ENCODE measurements at regions not wholly inside any gene's neighbourhood (a gene's known extent, or its start where the extent isn't known, plus 50 kb on each side); places are given as distances from the start of the nearest gene placed in this dataset.

DNA sequence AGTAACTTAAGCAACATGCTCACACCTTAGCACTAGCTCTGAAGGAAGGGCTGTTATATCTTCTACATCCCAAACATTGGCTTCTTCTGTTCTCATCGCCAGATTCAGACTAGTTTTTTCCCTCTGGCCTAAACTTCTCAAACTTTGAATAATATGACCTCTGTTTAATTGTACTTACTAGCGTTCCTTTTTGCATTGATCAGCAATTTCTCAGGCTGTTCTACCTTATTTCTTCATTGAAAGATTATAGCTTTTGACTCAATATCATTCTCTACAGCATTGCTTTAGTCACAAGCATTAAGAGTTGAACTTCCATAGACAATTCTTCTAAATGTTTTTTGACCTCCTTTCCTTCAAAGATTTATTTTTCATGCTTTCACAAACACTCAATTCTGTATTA, 659.2 kb downstream of the PCDH7 start:
- H3K36me3 Mint-ChIP-seq (ENCODE audit: insufficient read depth): no peaks in the 10 kb centered on the region
- H3K27ac Mint-ChIP-seq (ENCODE audit: low read depth): no peak overlapping the region
- no peaks in the 10 kb centered on the region for H3K4me1 Mint-ChIP-seq
- DNase-seq (ENCODE audit: low spot score in 2 of 2) (no peak), ATAC-seq (replicated peaks; ENCODE audit: extremely low read depth, poor library complexity, severe bottlenecking) (no peak)
- H3K27me3 Mint-ChIP-seq: no peaks in the 10 kb centered on the region
- H3K9me3 Mint-ChIP-seq: peaks cover 13% of the 10 kb centered on the region
- H3K4me3 Mint-ChIP-seq: no peak overlapping the region

DNA sequence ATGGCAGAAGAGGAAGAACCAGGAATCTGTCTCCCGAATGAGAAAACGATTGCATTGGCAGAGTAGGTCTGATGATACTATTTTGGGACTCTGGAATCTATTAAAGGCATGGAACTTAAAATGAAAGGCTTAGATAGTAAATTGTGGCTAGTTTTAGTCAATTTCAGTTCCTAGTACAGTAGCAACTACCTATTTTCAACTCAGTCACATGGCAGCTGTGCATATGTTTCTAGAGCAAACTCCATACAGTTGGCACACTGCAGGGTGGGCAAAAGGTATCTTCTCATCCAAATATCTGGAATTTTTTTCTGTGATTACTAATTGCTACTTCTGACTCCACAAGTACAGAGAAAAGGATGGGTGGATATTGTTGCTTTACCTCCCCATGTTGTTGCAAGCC, 663.6 kb downstream of the PCDH7 start:
- Mint-ChIP-seq H3K4me1 (no peaks in the 10 kb centered on the region), H3K27ac (ENCODE audit: low read depth) (no peak overlapping the region), H3K4me3 (no peak overlapping the region), H3K27me3 (no peaks in the 10 kb centered on the region), H3K9me3 (peaks cover 18% of the 10 kb centered on the region), H3K36me3 (ENCODE audit: insufficient read depth) (no peaks in the 10 kb centered on the region)
- ATAC-seq (replicated peaks; ENCODE audit: extremely low read depth, poor library complexity, severe bottlenecking) (no peak), DNase-seq (ENCODE audit: low spot score in 2 of 2) (no peak)

DNA sequence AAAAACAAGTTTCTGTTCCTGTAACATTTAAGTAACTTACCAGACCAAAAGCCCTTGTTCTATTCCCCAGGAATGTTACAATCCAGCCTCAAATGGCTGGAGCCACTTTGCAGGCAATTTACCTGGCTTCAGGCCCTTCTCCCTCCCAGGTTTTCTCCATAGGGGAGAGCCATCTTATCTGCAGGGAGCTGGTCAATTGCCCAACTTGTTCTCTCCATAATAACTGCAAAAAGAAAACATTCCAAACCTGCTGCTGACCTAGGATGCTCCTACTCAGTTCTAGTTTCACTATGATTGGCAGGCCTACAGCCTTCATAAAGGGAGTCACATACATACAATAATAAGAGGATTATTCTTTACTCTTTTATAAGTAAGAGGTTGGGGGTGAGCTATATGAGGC, 670.7 kb downstream of the PCDH7 start:
- no peaks in the 10 kb centered on the region for H3K27me3 Mint-ChIP-seq
- H3K4me1 Mint-ChIP-seq: no peaks in the 10 kb centered on the region
- no peak for ATAC-seq (replicated peaks; ENCODE audit: extremely low read depth, poor library complexity, severe bottlenecking)
- no peak overlapping the region for H3K27ac Mint-ChIP-seq (ENCODE audit: low read depth)
- no peak for DNase-seq (ENCODE audit: low spot score in 2 of 2)
- no peaks in the 10 kb centered on the region for H3K36me3 Mint-ChIP-seq (ENCODE audit: insufficient read depth)
- H3K4me3 Mint-ChIP-seq: no peak overlapping the region
- peaks cover under 1% of the 10 kb centered on the region for H3K9me3 Mint-ChIP-seq

DNA sequence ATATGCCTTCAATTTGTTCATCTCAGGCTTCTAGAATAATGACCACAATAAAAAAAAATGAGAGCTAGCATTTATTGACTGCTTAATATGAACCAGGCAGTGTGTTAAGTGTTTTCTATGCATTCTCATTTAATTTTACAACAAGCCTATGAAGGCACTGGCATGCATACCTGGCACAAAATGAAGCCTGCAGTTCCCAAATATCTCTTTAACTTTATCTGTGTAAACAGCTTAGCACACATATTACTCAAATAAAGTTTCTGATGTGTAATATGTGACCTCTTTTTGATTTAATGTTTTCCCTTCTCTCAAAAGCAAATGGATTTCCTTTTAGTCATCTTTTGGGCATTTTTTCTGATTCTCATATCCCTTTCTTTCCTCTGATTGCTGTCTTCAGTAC, 671.8 kb downstream of the PCDH7 start:
- Mint-ChIP-seq H3K27ac (ENCODE audit: low read depth) (no peak overlapping the region), H3K4me1 (no peaks in the 10 kb centered on the region), H3K36me3 (ENCODE audit: insufficient read depth) (no peaks in the 10 kb centered on the region), H3K4me3 (no peak overlapping the region), H3K27me3 (no peaks in the 10 kb centered on the region), H3K9me3 (no peaks in the 10 kb centered on the region)
- DNase-seq (ENCODE audit: low spot score in 2 of 2) (no peak), ATAC-seq (replicated peaks; ENCODE audit: extremely low read depth, poor library complexity, severe bottlenecking) (no peak)

DNA sequence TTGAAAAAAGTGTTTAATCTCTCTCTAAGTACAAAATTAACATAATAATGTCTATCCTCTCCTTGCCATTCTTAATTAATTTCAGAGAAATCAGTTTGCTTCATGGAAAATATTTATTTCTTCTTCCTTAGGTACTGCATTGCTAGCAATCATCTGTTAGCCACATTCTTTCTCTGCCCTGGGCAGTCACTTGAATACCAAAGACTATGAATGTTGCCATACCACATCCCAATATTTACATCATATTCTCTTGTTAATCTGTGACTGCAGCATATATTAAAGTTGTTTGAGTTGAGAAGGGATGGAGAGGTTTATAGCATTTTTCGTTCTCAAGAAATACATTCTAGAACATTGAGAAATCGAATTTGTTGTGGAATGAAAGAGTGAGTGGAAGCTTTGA, 672.8 kb downstream of the PCDH7 start:
- Mint-ChIP-seq H3K36me3 (ENCODE audit: insufficient read depth) (no peaks in the 10 kb centered on the region), H3K27me3 (no peaks in the 10 kb centered on the region), H3K9me3 (no peaks in the 10 kb centered on the region), H3K27ac (ENCODE audit: low read depth) (no peak overlapping the region), H3K4me1 (no peaks in the 10 kb centered on the region), H3K4me3 (no peak overlapping the region)
- DNase-seq (ENCODE audit: low spot score in 2 of 2) (no peak), ATAC-seq (replicated peaks; ENCODE audit: extremely low read depth, poor library complexity, severe bottlenecking) (no peak)

DNA sequence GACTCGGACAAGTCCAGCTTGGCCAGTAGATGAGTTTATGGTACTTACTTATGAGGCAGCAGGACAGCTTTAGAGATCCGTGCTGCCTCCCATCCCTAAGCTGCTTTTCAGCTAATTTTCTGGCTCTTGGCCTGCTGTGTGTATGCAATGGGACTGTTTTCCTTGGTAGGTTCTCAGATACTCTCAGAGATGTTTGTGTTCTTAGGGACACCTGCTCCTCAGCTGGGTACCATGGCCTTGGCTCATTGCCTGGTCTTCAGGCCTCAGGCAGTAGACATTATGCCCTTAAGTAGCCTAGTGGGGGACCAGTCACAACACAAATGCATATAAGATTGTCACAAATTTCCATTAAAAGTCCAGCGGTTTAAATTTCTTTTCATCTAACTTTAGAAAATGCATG, 688.0 kb downstream of the PCDH7 start:
- no peak for DNase-seq (ENCODE audit: low spot score in 2 of 2)
- ATAC-seq (replicated peaks; ENCODE audit: extremely low read depth, poor library complexity, severe bottlenecking): no peak
- no peaks in the 10 kb centered on the region for H3K27me3 Mint-ChIP-seq
- no peak overlapping the region for H3K4me3 Mint-ChIP-seq
- H3K27ac Mint-ChIP-seq (ENCODE audit: low read depth): no peak overlapping the region
- H3K4me1 Mint-ChIP-seq: no peaks in the 10 kb centered on the region
- peaks cover 26% of the 10 kb centered on the region for H3K9me3 Mint-ChIP-seq
- H3K36me3 Mint-ChIP-seq (ENCODE audit: insufficient read depth): no peaks in the 10 kb centered on the region

DNA sequence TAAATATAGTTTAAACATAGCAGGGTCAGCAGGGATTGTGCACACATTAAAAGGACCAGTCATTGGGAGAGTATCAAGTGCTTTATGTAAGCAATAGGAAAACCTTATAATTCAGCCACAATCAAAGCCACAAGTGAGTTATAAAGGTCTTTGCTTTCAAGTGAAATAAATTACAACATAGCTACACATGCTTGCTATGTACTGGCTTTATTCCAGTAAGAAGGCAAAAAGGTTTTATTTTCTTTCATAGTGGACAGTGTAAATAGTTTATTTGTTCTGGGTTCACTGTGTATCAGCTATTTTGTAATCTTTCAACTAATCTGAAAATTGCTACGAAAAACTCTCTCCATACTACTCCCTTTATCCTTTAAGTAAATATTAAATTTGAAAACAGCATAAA, 691.4 kb downstream of the PCDH7 start:
- H3K4me3 Mint-ChIP-seq: no peak overlapping the region
- H3K36me3 Mint-ChIP-seq (ENCODE audit: insufficient read depth): no peaks in the 10 kb centered on the region
- H3K27me3 Mint-ChIP-seq: no peaks in the 10 kb centered on the region
- no peaks in the 10 kb centered on the region for H3K4me1 Mint-ChIP-seq
- peaks cover 15% of the 10 kb centered on the region for H3K9me3 Mint-ChIP-seq
- no peak overlapping the region for H3K27ac Mint-ChIP-seq (ENCODE audit: low read depth)
- ATAC-seq (replicated peaks; ENCODE audit: extremely low read depth, poor library complexity, severe bottlenecking) (no peak), DNase-seq (ENCODE audit: low spot score in 2 of 2) (no peak)

DNA sequence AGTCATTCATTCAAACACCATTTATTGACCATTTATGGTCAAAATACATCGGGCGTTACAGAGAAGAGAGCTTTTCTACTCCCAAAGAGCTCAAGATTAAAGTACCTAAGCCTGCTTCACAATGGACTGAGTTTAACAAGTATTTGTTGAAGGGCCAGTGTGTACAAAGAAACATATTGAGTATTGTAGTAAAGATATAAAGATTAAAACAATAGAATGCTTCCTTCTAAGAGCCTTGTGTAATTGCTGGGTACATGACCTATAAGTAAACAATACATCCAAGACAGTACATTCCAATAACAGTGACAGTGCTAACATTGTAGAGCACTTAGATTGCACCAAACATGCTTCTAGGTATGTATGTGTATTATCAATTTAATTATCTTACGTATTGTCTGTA, 695.5 kb downstream of the PCDH7 start:
- no peaks in the 10 kb centered on the region for H3K4me1 Mint-ChIP-seq
- no peak overlapping the region for H3K4me3 Mint-ChIP-seq
- ATAC-seq (replicated peaks; ENCODE audit: extremely low read depth, poor library complexity, severe bottlenecking): no peak
- no peaks in the 10 kb centered on the region for H3K27me3 Mint-ChIP-seq
- H3K9me3 Mint-ChIP-seq: peaks cover 15% of the 10 kb centered on the region
- H3K36me3 Mint-ChIP-seq (ENCODE audit: insufficient read depth): no peaks in the 10 kb centered on the region
- no peak overlapping the region for H3K27ac Mint-ChIP-seq (ENCODE audit: low read depth)
- DNase-seq (ENCODE audit: low spot score in 2 of 2): no peak

DNA sequence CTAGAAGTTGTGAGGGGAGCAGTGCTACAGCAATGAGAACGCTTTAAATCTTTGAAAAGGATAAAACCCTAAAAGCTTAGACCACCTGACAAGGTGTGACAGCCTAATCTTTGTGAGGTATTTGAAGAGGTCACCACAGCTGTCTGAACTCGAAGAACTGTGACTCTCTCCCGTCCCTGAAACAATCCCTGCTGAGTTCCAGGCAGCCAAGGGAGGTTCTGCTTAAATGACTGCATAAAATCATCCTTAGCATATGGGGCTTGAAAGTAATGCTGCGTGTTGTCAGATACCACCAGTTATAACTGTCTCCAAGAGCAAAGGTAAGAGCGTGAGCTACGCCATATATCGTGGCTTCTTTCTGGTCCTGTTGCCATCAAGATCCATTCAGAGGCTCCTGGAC, 696.3 kb downstream of the PCDH7 start:
- ATAC-seq (replicated peaks; ENCODE audit: extremely low read depth, poor library complexity, severe bottlenecking) (no peak), DNase-seq (ENCODE audit: low spot score in 2 of 2) (no peak)
- Mint-ChIP-seq H3K4me3 (no peak overlapping the region), H3K4me1 (no peaks in the 10 kb centered on the region), H3K9me3 (peaks cover 11% of the 10 kb centered on the region), H3K36me3 (ENCODE audit: insufficient read depth) (no peaks in the 10 kb centered on the region), H3K27ac (ENCODE audit: low read depth) (no peak overlapping the region), H3K27me3 (no peaks in the 10 kb centered on the region)

DNA sequence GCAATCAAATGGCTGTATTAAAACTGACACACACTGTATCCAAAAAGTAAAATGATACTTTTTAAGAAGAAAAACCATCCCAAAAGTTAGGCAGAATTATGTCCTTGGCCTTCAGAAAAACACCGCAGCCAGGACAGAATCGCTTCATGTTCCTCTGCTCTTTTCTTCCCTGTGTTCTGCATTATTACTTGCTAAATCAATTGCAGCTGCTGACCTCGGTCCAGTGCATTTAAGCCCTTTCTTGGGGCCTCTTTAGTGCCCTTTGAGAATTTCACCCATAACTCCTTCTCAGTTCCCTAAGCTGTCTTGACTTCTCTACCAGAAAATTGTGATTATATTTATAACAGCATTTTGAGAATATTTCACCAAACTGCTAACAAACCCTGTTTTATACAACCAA, 696.9 kb downstream of the PCDH7 start:
- Mint-ChIP-seq H3K4me3 (no peak overlapping the region), H3K36me3 (ENCODE audit: insufficient read depth) (no peaks in the 10 kb centered on the region), H3K9me3 (peaks cover 11% of the 10 kb centered on the region), H3K27me3 (no peaks in the 10 kb centered on the region), H3K4me1 (no peaks in the 10 kb centered on the region), H3K27ac (ENCODE audit: low read depth) (no peak overlapping the region)
- no peak for DNase-seq (ENCODE audit: low spot score in 2 of 2)
- no peak for ATAC-seq (replicated peaks; ENCODE audit: extremely low read depth, poor library complexity, severe bottlenecking)

DNA sequence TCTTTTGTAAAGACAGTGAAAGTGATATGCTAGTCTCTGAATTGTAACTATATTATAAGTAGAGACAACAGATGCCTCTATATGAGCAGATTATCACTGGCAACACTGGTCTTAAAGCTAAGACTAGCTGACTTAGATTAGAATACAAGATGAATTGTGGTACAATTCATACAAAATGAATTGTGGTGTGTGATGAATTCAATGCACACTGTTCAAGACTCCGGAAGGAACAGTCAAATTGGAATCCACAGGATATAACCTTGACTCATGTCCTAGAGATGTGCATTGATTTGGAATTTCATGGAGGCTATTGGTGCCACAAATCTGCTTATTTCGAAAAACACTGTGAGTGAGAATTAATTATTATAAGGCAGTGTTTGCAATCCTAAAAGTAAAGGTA, 701.8 kb downstream of the PCDH7 start:
- H3K36me3 Mint-ChIP-seq (ENCODE audit: insufficient read depth): no peaks in the 10 kb centered on the region
- H3K27me3 Mint-ChIP-seq: no peaks in the 10 kb centered on the region
- no peaks in the 10 kb centered on the region for H3K4me1 Mint-ChIP-seq
- DNase-seq (ENCODE audit: low spot score in 2 of 2): no peak
- peaks cover 9% of the 10 kb centered on the region for H3K9me3 Mint-ChIP-seq
- H3K4me3 Mint-ChIP-seq: no peak overlapping the region
- no peak overlapping the region for H3K27ac Mint-ChIP-seq (ENCODE audit: low read depth)
- ATAC-seq (replicated peaks; ENCODE audit: extremely low read depth, poor library complexity, severe bottlenecking): no peak

DNA sequence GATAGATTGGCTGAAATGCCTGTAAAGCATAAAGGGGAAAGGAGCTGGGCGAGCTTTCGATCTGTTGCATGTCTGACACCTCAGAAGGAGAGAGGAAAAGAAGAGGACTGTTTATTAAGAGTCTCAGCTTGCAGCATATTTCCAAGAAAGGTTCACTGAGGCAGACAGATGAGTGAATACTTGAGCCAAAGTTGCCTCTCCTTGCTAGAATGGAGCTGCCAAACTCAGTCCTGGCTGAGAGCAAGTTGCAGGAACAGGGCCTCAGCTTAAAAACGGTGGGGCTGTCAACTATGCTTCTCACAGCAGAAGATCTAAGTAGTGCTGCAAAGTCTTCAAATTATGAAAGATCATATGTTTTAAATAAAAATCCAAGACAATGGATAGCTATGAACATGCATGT, 707.5 kb downstream of the PCDH7 start:
- Mint-ChIP-seq H3K36me3 (ENCODE audit: insufficient read depth) (no peaks in the 10 kb centered on the region), H3K9me3 (peaks cover 23% of the 10 kb centered on the region), H3K4me3 (no peak overlapping the region), H3K4me1 (no peaks in the 10 kb centered on the region), H3K27ac (ENCODE audit: low read depth) (no peak overlapping the region), H3K27me3 (no peaks in the 10 kb centered on the region)
- DNase-seq (ENCODE audit: low spot score in 2 of 2): no peak
- ATAC-seq (replicated peaks; ENCODE audit: extremely low read depth, poor library complexity, severe bottlenecking): no peak

DNA sequence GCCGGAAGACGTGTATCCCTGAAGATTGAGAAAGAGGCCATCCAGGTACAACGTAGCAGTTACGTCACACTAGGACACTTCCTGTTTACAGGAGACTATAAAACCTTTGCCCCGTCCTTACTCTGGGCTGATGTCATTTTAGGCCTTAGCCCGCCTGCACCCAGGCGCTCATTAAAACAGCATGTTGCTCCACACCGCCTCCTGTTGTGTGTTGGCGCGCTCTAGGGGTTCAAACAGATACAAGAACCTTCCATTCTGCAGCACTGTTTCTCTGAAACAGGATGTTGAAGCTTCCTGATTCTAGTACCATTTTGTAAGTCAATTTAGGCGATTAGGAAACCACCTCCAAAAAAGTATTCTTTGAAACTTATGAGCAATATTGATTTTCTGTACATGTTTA, 722.1 kb downstream of the PCDH7 start:
- H3K27ac Mint-ChIP-seq (ENCODE audit: low read depth): no peak overlapping the region
- no peaks in the 10 kb centered on the region for H3K4me1 Mint-ChIP-seq
- H3K4me3 Mint-ChIP-seq: no peak overlapping the region

DNA sequence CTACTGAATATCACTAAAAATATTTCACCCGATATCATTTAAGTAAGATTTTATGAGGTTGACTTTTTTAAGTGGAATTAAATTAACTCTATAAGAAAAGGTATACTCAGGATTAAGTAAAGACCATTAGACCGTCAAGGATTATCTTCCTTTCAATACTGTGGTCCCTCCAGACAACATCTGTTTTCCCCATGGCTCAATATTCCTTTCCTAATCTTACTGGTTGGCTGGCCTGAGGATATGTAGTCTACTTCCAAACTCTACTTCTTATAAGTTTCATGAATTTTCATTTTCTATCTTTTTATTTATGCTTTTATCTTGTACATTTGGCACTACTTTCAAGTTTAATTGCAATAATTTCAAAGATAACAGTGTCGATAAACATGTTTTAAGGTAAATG, 725.4 kb downstream of the PCDH7 start:
- ATAC-seq (replicated peaks; ENCODE audit: extremely low read depth, poor library complexity, severe bottlenecking): no peak

More for the DNA sequence above, 722.1 kb downstream of the PCDH7 start:
- DNase-seq (ENCODE audit: low spot score in 2 of 2) (no peak), ATAC-seq (replicated peaks; ENCODE audit: extremely low read depth, poor library complexity, severe bottlenecking) (no peak)
- Mint-ChIP-seq H3K27me3 (no peaks in the 10 kb centered on the region), H3K9me3 (peaks cover 3% of the 10 kb centered on the region), H3K36me3 (ENCODE audit: insufficient read depth) (no peaks in the 10 kb centered on the region)

More for the DNA sequence above, 725.4 kb downstream of the PCDH7 start:
- Mint-ChIP-seq H3K4me1 (no peaks in the 10 kb centered on the region), H3K27ac (ENCODE audit: low read depth) (no peak overlapping the region), H3K9me3 (peaks cover 5% of the 10 kb centered on the region), H3K27me3 (no peaks in the 10 kb centered on the region), H3K36me3 (ENCODE audit: insufficient read depth) (no peaks in the 10 kb centered on the region), H3K4me3 (no peak overlapping the region)
- DNase-seq (ENCODE audit: low spot score in 2 of 2): no peak
